K562 (cell line): ENCODE measurements at regions not wholly inside any gene's neighbourhood (a gene's known extent, or its start where the extent isn't known, plus 50 kb on each side); places are given as distances from the start of the nearest gene placed in this dataset.

Experiments used
- ATAC-seq: fragments of 200-7000 bp; cut with Tn5 transposase; 3 replicates; pipeline ENCODE4 v1.9.1; 2020; ENCODE audit warnings: moderate library complexity
- BruUV-seq: library from RNA; stranded (reverse); fragments of 400-500 nt; replicated peaks from 2 replicates; lab custom pipeline; 2021; lab: Mats Ljungman, UMichigan
- CTCF ChIA-PET: fragments of 300-600 bp; formaldehyde crosslinking; extraction: SDS; loops from one replicate; lab custom pipeline; 2021; ENCODE audit warnings: low intra/inter-chr PET ratio; lab: Yijun Ruan, JAX
- POLR2A ChIA-PET: fragments of 300-600, 350-650 bp; sonication (Branson Sonifier 250); formaldehyde crosslinking; extraction: SDS; loops from one replicate; lab custom pipeline; 2021; ENCODE audit warnings: antibody characterized with exemption, inconsistent platforms; lab: Yijun Ruan, JAX
- DNase-seq, 4 experiments: peaks; one replicate each; pipeline versions ENCODE4 v3.0.0 to v3.0.0-alpha.2; 2011 to 2018; ENCODE audit warnings: low spot score in 3 of 4, mixed read lengths in 3 of 4; ENCODE audit errors: extremely low read depth in 1 of 4
- FAIRE-seq: peaks from 2 replicates; lab custom pipeline; 2011; peaks lifted over from hg19 to GRCh38; lab: Jason Lieb, UNC
- H2AFZ ChIP-seq: 2 replicates; pipeline ENCODE4 v1.6.0; 2011; ENCODE audit warnings: low read depth, low read length, control low read depth, inconsistent platforms
- H3K27ac ChIP-seq: fragments of 200-600 bp; 3 replicates; pipeline ENCODE4 v1.8.0; 2011; ENCODE audit warnings: low read depth, mild to moderate bottlenecking, control low read depth, inconsistent platforms, low read length, moderate library complexity, mixed read lengths; ENCODE audit errors: extremely low read depth
- H3K27me3 ChIP-seq, 2 experiments: fragments of 300-600 bp in 1 of 2; 2 replicates in 1 of 2; 3 replicates in 1 of 2; pipeline versions ENCODE4 v1.6.0 to v1.8.0; 2011; ENCODE audit warnings: inconsistent platforms in 2 of 2, low read length in 2 of 2, mild to moderate bottlenecking in 1 of 2, mixed read lengths in 1 of 2, moderate library complexity in 1 of 2; ENCODE audit not compliant: control insufficient read depth in 2 of 2, insufficient read depth in 2 of 2
- H3K36me3 ChIP-seq: fragments of 300-600 bp; 3 replicates; pipeline ENCODE4 v1.8.0; 2011; ENCODE audit warnings: mild to moderate bottlenecking, low read length, inconsistent platforms; ENCODE audit not compliant: control insufficient read depth, insufficient read depth
- H3K4me1 ChIP-seq, 2 experiments: fragments of 200-600 bp in 1 of 2; replicated peaks in 1 of 2; 2 replicates in 1 of 2; 3 replicates in 1 of 2; pipeline versions ENCODE4 v1.5.1 to v1.8.0; 2011; ENCODE audit warnings: inconsistent platforms in 2 of 2, low read length in 2 of 2, mild to moderate bottlenecking in 1 of 2, mixed read lengths in 1 of 2, moderate library complexity in 1 of 2; ENCODE audit not compliant: control insufficient read depth in 2 of 2, insufficient read depth in 2 of 2
- H3K4me2 ChIP-seq: 2 replicates; pipeline ENCODE4 v1.6.1; 2011; ENCODE audit warnings: low read length, control low read depth, inconsistent platforms, mixed read lengths; ENCODE audit not compliant: insufficient read depth
- H3K4me3 ChIP-seq: fragments of 200-600 bp; sonication (generic), shearing (Covaris generic); 2 replicates; pipeline ENCODE4 v1.5.1; 2016; ENCODE audit warnings: control low read depth, inconsistent platforms
- H3K79me2 ChIP-seq: fragments of 200-600 bp; 3 replicates; pipeline ENCODE4 v1.8.0; 2011; ENCODE audit warnings: low read length, inconsistent platforms; ENCODE audit not compliant: control insufficient read depth, insufficient read depth
- H3K9ac ChIP-seq, 2 experiments: 2 replicates each; pipeline versions ENCODE4 v1.6.0 to v1.6.1; 2011; ENCODE audit warnings: low read depth in 2 of 2, low read length in 2 of 2, control low read depth in 1 of 2, inconsistent platforms in 1 of 2, mild to moderate bottlenecking in 1 of 2, mixed read lengths in 1 of 2; ENCODE audit not compliant: insufficient read depth in 1 of 2
- H3K9me1 ChIP-seq: one replicate; pipeline ENCODE4 v1.6.0; 2011; ENCODE audit warnings: inconsistent platforms, mild to moderate bottlenecking, low read length, moderate library complexity; ENCODE audit not compliant: control insufficient read depth, insufficient read depth
- H3K9me3 ChIP-seq: replicated peaks from 2 replicates; pipeline ENCODE4 v1.5.1; 2011; ENCODE audit warnings: low read depth, low read length, inconsistent platforms; ENCODE audit not compliant: control insufficient read depth, insufficient read depth
- H4K20me1 ChIP-seq: replicated peaks from 2 replicates; pipeline ENCODE4 v1.6.1; 2011; ENCODE audit warnings: low read length, inconsistent platforms, mixed read lengths; ENCODE audit not compliant: control insufficient read depth, insufficient read depth
- GMEB1 ChIP-seq: fragments of 250-450 bp; sonication (Bioruptor Pico); IDR thresholded peaks from 2 replicates; pipeline ENCODE4 v1.4.0; 2020; ENCODE audit warnings: mild to moderate bottlenecking
- ZNF707 ChIP-seq: fragments of 250-450 bp; sonication (Bioruptor Pico); conservative IDR thresholded peaks from 2 replicates; pipeline ENCODE4 v1.8.0; 2022; ENCODE audit warnings: inconsistent platforms, mild to moderate bottlenecking, moderate library complexity
- WGBS: fragments of 100-300 bp; shearing (Covaris generic); methylation state at CpG from one replicate; pipeline ENCODE4 v1.1.6; 2016; ENCODE audit warnings: low coverage, mixed read lengths; ENCODE audit not compliant: insufficient coverage; ENCODE audit errors: missing lambda C conversion rate; 5-methylcytosine and 5-hydroxymethylcytosine counted together
- in situ Hi-C: fragments of 300-500 bp; cut with MboI; formaldehyde crosslinking; loops from 4 replicates; pipeline ENCODE4 v1.15.0; 2018; ENCODE audit warnings: inconsistent platforms, mixed read lengths
- intact Hi-C: fragments of 100-400 bp; cut with micrococcal nuclease; formaldehyde crosslinking; loops from 2 replicates; pipeline ENCODE4 v1.14.2; 2022
- TF ChIP-seq, protein P1 (sequence below): fragments of 450-650 bp; formaldehyde crosslinking; IDR thresholded peaks from 2 replicates; pipeline ENCODE4 v1.4.0; 2020; ENCODE audit warnings: mild to moderate bottlenecking, moderate library complexity

GRCh38 chr3:181618260-181618659 is 93.5 kb upstream of the SOX2 start (continued):
- no peak for TF ChIP-seq GMEB1 (CRISPR knock-in tag)
- TF ChIP-seq, protein P1, sequence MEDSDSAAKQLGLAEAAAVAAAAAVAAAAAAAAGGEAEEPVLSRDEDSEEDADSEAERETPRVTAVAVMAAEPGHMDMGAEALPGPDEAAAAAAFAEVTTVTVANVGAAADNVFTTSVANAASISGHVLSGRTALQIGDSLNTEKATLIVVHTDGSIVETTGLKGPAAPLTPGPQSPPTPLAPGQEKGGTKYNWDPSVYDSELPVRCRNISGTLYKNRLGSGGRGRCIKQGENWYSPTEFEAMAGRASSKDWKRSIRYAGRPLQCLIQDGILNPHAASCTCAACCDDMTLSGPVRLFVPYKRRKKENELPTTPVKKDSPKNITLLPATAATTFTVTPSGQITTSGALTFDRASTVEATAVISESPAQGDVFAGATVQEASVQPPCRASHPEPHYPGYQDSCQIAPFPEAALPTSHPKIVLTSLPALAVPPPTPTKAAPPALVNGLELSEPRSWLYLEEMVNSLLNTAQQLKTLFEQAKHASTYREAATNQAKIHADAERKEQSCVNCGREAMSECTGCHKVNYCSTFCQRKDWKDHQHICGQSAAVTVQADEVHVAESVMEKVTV (CRISPR knock-in tag), result no peak

GRCh38 chr3:181616088-181617070 is 95.3 kb upstream of the SOX2 start:
- H4K20me1 ChIP-seq, result no peaks in the 10 kb centered on the region
- DNase-seq (no peak), FAIRE-seq (no peak), ATAC-seq (no peak)
- WGBS, result 0% methylated on average over 2 of the region's 2 CpGs
- CTCF ChIA-PET, result no interaction called here
- H3K9me3 ChIP-seq, result no peaks in the 10 kb centered on the region
- no peaks in the 10 kb centered on the region for H3K36me3 ChIP-seq
- no TSS peak for BruUV-seq
- no peaks in the 10 kb centered on the region for H3K4me1 ChIP-seq
- no peak overlapping the region for H3K4me3 ChIP-seq
- no peak overlapping the region for H3K27ac ChIP-seq
- H3K79me2 ChIP-seq, result no peaks in the 10 kb centered on the region
- intact Hi-C loops (no loop called here), in situ Hi-C loops (no loop called here)
- H3K9ac ChIP-seq, result no peak overlapping the region
- no peak overlapping the region for H2AFZ ChIP-seq
- POLR2A ChIA-PET, result no interaction called here
- no peak overlapping the region for H3K4me2 ChIP-seq
- H3K9me1 ChIP-seq, result no peaks in the 10 kb centered on the region
- no peak for TF ChIP-seq ZNF707 (CRISPR knock-in tag)
- no peaks in the 10 kb centered on the region for H3K27me3 ChIP-seq
